ENCODE measurements at regions not wholly inside any gene's neighbourhood (a gene's known extent, or its start where the extent isn't known, plus 50 kb on each side); places are given as distances from the start of the nearest gene placed in this dataset.

- TF ChIP-seq CTCF (IDR thresholded peaks at IDR 0.05; ENCODE audit: extremely low read depth, low read depth, low read length), result no peak
- no peaks in the 10 kb centered on the region for H3K79me2 ChIP-seq (ENCODE audit: insufficient read depth, low read length)
- H3K27ac ChIP-seq (ENCODE audit: low read depth, low read length), result no peak overlapping the region
- H2AFZ ChIP-seq (ENCODE audit: low read length), result no peak overlapping the region
- H3K27me3 ChIP-seq (ENCODE audit: insufficient read depth, low read length), result no peaks in the 10 kb centered on the region
- H4K20me1 ChIP-seq (ENCODE audit: insufficient read depth, low read length), result no peaks in the 10 kb centered on the region
- no peak overlapping the region for H3K4me2 ChIP-seq (ENCODE audit: insufficient read depth, low read length)
- DNase-seq (ENCODE audit: insufficient read length, low spot score, missing footprints), result no peak
- no peaks in the 10 kb centered on the region for H3K9me3 ChIP-seq (ENCODE audit: low read depth, low read length)
- H3K36me3 ChIP-seq (ENCODE audit: insufficient read depth, low read length), result no peaks in the 10 kb centered on the region
- H3K4me1 ChIP-seq (ENCODE audit: insufficient read depth, low read length), result no peaks in the 10 kb centered on the region
- no peak overlapping the region for H3K4me3 ChIP-seq (ENCODE audit: insufficient read depth, low read length)
These were observed 141.8 kb downstream of the GRIN2B start for GRCh38 chr12:13839365-13840336.

- H3K4me3 ChIP-seq (ENCODE audit: insufficient read depth, low read length), result no peak overlapping the region
- H3K79me2 ChIP-seq (ENCODE audit: insufficient read depth, low read length), result no peaks in the 10 kb centered on the region
- H4K20me1 ChIP-seq (ENCODE audit: insufficient read depth, low read length), result no peaks in the 10 kb centered on the region
- H3K36me3 ChIP-seq (ENCODE audit: insufficient read depth, low read length), result no peaks in the 10 kb centered on the region
- no peak overlapping the region for H3K27ac ChIP-seq (ENCODE audit: low read depth, low read length)
- H2AFZ ChIP-seq (ENCODE audit: low read length), result no peak overlapping the region
- H3K4me1 ChIP-seq (ENCODE audit: insufficient read depth, low read length), result no peaks in the 10 kb centered on the region
- DNase-seq (ENCODE audit: insufficient read length, low spot score, missing footprints), result no peak
- H3K9me3 ChIP-seq (ENCODE audit: low read depth, low read length), result no peaks in the 10 kb centered on the region
- no peaks in the 10 kb centered on the region for H3K27me3 ChIP-seq (ENCODE audit: insufficient read depth, low read length)
- no peak overlapping the region for H3K4me2 ChIP-seq (ENCODE audit: insufficient read depth, low read length)
- TF ChIP-seq CTCF (IDR thresholded peaks at IDR 0.05; ENCODE audit: extremely low read depth, low read depth, low read length), result no peak
These were observed 145.3 kb downstream of the GRIN2B start for GRCh38 chr12:13836099-13836498.

GRCh38 chr12:13835652-13836051 lies 145.8 kb downstream of the GRIN2B start:
- H3K27ac ChIP-seq (ENCODE audit: low read depth, low read length), result no peak overlapping the region
- no peaks in the 10 kb centered on the region for H3K36me3 ChIP-seq (ENCODE audit: insufficient read depth, low read length)
- no peaks in the 10 kb centered on the region for H3K79me2 ChIP-seq (ENCODE audit: insufficient read depth, low read length)
- DNase-seq (ENCODE audit: insufficient read length, low spot score, missing footprints), result no peak
- no peak overlapping the region for H2AFZ ChIP-seq (ENCODE audit: low read length)
- no peaks in the 10 kb centered on the region for H3K4me1 ChIP-seq (ENCODE audit: insufficient read depth, low read length)
- H3K27me3 ChIP-seq (ENCODE audit: insufficient read depth, low read length), result no peaks in the 10 kb centered on the region
- H3K9me3 ChIP-seq (ENCODE audit: low read depth, low read length), result no peaks in the 10 kb centered on the region
- no peak overlapping the region for H3K4me2 ChIP-seq (ENCODE audit: insufficient read depth, low read length)
- no peak overlapping the region for H3K4me3 ChIP-seq (ENCODE audit: insufficient read depth, low read length)
- H4K20me1 ChIP-seq (ENCODE audit: insufficient read depth, low read length), result no peaks in the 10 kb centered on the region
- no peak for TF ChIP-seq CTCF (IDR thresholded peaks at IDR 0.05; ENCODE audit: extremely low read depth, low read depth, low read length)

- DNase-seq (ENCODE audit: insufficient read length, low spot score, missing footprints), result no peak
- no peaks in the 10 kb centered on the region for H3K4me1 ChIP-seq (ENCODE audit: insufficient read depth, low read length)
- no peak for TF ChIP-seq CTCF (IDR thresholded peaks at IDR 0.05; ENCODE audit: extremely low read depth, low read depth, low read length)
- no peaks in the 10 kb centered on the region for H3K27me3 ChIP-seq (ENCODE audit: insufficient read depth, low read length)
- no peak overlapping the region for H3K4me2 ChIP-seq (ENCODE audit: insufficient read depth, low read length)
- no peak overlapping the region for H3K27ac ChIP-seq (ENCODE audit: low read depth, low read length)
- no peaks in the 10 kb centered on the region for H4K20me1 ChIP-seq (ENCODE audit: insufficient read depth, low read length)
- H3K79me2 ChIP-seq (ENCODE audit: insufficient read depth, low read length), result no peaks in the 10 kb centered on the region
- no peak overlapping the region for H3K4me3 ChIP-seq (ENCODE audit: insufficient read depth, low read length)
- H2AFZ ChIP-seq (ENCODE audit: low read length), result no peak overlapping the region
- no peaks in the 10 kb centered on the region for H3K9me3 ChIP-seq (ENCODE audit: low read depth, low read length)
- no peaks in the 10 kb centered on the region for H3K36me3 ChIP-seq (ENCODE audit: insufficient read depth, low read length)
These were observed 147.2 kb downstream of the GRIN2B start for GRCh38 chr12:13834241-13834640.

All from osteoblast (primary cell).